Neural progenitor cell (in vitro differentiated cells): ENCODE measurements at regions not wholly inside any gene's neighbourhood (a gene's known extent, or its start where the extent isn't known, plus 50 kb on each side); places are given as distances from the start of the nearest gene placed in this dataset.

Experiments
- DNase-seq: peaks from one replicate; pipeline ENCODE4 v3.0.0-alpha.2; 2016; ENCODE audit warnings: low spot score
- H2AFZ ChIP-seq: fragments of 200-600 bp; sonication (generic); replicated peaks from 2 replicates; pipeline ENCODE4 v1.6.1; 2016; ENCODE audit warnings: antibody characterized with exemption
- H3F3A ChIP-seq: fragments of 200-600 bp; sonication (generic); 2 replicates; pipeline ENCODE4 v1.6.1; 2016; ENCODE audit warnings: antibody characterized with exemption, low read depth
- H3K27ac ChIP-seq: fragments of 200-600 bp; sonication (generic); 2 replicates; pipeline ENCODE4 v1.5.1; 2016; ENCODE audit warnings: mild to moderate bottlenecking
- H3K27me3 ChIP-seq: fragments of 200-600 bp; sonication (generic); 2 replicates; pipeline ENCODE4 v1.6.1; 2016; ENCODE audit warnings: mild to moderate bottlenecking, moderate library complexity
- H3K36me3 ChIP-seq: fragments of 200-600 bp; sonication (generic); 2 replicates; pipeline ENCODE4 v1.5.1; 2016
- H3K4me1 ChIP-seq: fragments of 200-600 bp; sonication (generic); 2 replicates; pipeline ENCODE4 v1.6.1; 2016; ENCODE audit warnings: mixed run types
- H3K4me2 ChIP-seq: fragments of 200-600 bp; sonication (generic); 2 replicates; pipeline ENCODE4 v1.6.1; 2016
- H3K4me3 ChIP-seq: fragments of 200-600 bp; sonication (generic); 2 replicates; pipeline ENCODE4 v1.5.1; 2016
- H3K79me2 ChIP-seq: fragments of 200-600 bp; sonication (generic); 2 replicates; pipeline ENCODE4 v1.6.1; 2016; ENCODE audit warnings: low read depth
- H3K9ac ChIP-seq: fragments of 200-600 bp; sonication (generic); 2 replicates; pipeline ENCODE4 v1.6.1; 2016
- H3K9me3 ChIP-seq: fragments of 200-600 bp; sonication (generic); 2 replicates; pipeline ENCODE4 v1.5.1; 2016; ENCODE audit warnings: low read depth
- H4K20me1 ChIP-seq: fragments of 200-600 bp; sonication (generic); 2 replicates; pipeline ENCODE4 v1.6.1; 2016; ENCODE audit warnings: low read depth
- H3K27ac Mint-ChIP-seq: 3 replicates; pipeline ENCODE4 v1.8.0; 2021; ENCODE audit warnings: mixed read lengths
- H3K27me3 Mint-ChIP-seq: 2 replicates; pipeline ENCODE4 v1.8.0; 2022; ENCODE audit warnings: low read depth, mild to moderate bottlenecking, inconsistent platforms, moderate library complexity, mixed read lengths; ENCODE audit not compliant: insufficient read depth
- H3K36me3 Mint-ChIP-seq: 3 replicates; pipeline ENCODE4 v1.8.0; 2021; ENCODE audit warnings: mixed read lengths
- H3K4me1 Mint-ChIP-seq: 3 replicates; pipeline ENCODE4 v1.8.0; 2021; ENCODE audit warnings: mixed read lengths
- H3K4me3 Mint-ChIP-seq: 3 replicates; pipeline ENCODE4 v1.8.0; 2021; ENCODE audit warnings: mild to moderate bottlenecking, moderate library complexity, mixed read lengths
- H3K9me3 Mint-ChIP-seq: 3 replicates; pipeline ENCODE4 v1.8.0; 2020; ENCODE audit warnings: mixed read lengths
- CTCF ChIP-seq: fragments of 200-600 bp; sonication (generic); IDR thresholded peaks from 2 replicates; pipeline ENCODE4 v1.5.1; 2017; ENCODE audit warnings: antibody characterized with exemption, mild to moderate bottlenecking
- EZH2 ChIP-seq: fragments of 200-600 bp; sonication (generic); IDR thresholded peaks from 2 replicates; pipeline ENCODE4 v1.6.1; 2017; ENCODE audit warnings: antibody characterized with exemption, mild to moderate bottlenecking, moderate library complexity
- EZH2phosphoT487 ChIP-seq: fragments of 200-600 bp; sonication (generic); IDR thresholded peaks from 2 replicates; pipeline ENCODE4 v1.6.1; 2017; ENCODE audit warnings: antibody characterized with exemption

DNA sequence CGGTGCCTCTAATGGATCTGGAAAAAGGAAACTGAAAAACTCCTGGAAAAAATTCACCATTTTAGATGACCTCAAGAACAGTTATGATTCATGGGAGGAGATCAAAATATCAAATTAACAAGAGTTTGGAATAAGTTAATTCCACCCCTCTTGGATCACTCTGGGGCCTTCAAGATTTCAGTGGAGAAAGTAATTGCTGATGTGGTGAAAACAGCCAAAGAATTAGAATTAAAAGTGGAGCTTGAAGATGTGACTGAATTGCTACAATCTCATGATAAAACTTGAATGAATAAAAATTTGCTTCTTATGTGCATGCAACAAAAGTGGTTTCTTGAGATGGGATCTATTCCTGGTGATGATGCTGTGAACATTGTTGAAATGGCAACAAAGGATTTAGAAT lies 974.4 kb upstream of the GYPC start:
- Histone ChIP-seq H3K4me1 (peaks cover 10% of the 10 kb centered on the region), H3K9me3 (no peaks in the 10 kb centered on the region), H3K9ac (no peak overlapping the region), H3K27me3 (no peaks in the 10 kb centered on the region), H3K36me3 (no peaks in the 10 kb centered on the region), H3K27ac (no peak overlapping the region), H3K4me2 (no peak overlapping the region), H4K20me1 (no peaks in the 10 kb centered on the region), H3K4me3 (no peak overlapping the region), H3K79me2 (no peaks in the 10 kb centered on the region), H3F3A (no peaks in the 10 kb centered on the region), H2AFZ (no peak overlapping the region)
- peaks cover 8% of the 10 kb centered on the region for H3K4me1 Mint-ChIP-seq
- H3K9me3 Mint-ChIP-seq, result no peaks in the 10 kb centered on the region
- H3K4me3 Mint-ChIP-seq, result no peak overlapping the region
- H3K36me3 Mint-ChIP-seq, result no peaks in the 10 kb centered on the region
- peaks cover 3% of the 10 kb centered on the region for H3K27me3 Mint-ChIP-seq
- TF ChIP-seq EZH2 (no peak), CTCF (no peak), EZH2phosphoT487 (no peak)
- DNase-seq, result no peak
- no peak overlapping the region for H3K27ac Mint-ChIP-seq

DNA sequence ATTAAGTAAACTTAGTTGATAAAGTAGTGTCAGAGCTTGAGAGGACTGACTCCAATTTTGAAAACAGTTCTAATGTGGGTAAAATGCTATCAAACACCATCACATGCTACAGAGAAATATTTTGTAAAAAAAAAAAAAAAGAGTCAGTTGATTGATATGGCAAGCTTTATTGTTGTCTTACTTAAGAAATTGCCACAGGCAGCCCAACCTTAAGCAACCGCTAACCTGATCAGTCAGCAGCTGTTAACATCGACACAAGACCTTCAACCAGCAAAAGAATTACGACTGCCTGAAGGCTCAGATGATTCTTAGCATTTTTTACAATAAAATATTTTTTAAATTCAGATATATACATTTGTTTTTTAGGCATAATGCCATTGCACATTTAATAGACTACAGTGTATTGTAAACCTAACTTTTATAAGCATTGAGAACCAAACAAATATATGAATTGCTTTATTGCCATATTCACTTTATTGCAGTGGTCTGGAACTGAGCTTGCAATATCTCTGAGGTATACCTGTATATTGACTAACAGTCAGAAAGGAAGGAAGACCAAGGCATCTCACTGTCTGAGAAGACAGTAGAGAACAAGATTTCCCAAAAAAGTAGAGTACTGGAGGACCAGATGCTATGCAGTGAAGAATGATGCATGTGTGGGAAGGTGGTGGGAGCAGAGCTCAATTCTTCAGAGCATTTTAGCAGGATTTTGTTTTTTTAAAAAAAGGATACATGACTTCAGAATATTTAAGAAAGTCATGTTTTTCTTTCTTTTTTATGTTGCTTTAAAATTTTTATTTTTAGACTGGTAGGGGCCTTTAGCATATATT lies 973.8 kb upstream of the GYPC start:
- Mint-ChIP-seq H3K27ac (no peak overlapping the region), H3K4me3 (no peak overlapping the region), H3K9me3 (no peaks in the 10 kb centered on the region), H3K36me3 (no peaks in the 10 kb centered on the region), H3K27me3 (peaks cover 3% of the 10 kb centered on the region), H3K4me1 (peaks cover 8% of the 10 kb centered on the region)
- H3K79me2 ChIP-seq, result no peaks in the 10 kb centered on the region
- no peaks in the 10 kb centered on the region for H3F3A ChIP-seq
- H3K27me3 ChIP-seq, result no peaks in the 10 kb centered on the region
- no peak for TF ChIP-seq CTCF
- no peak for TF ChIP-seq EZH2phosphoT487
- TF ChIP-seq EZH2, result no peak
- no peaks in the 10 kb centered on the region for H3K36me3 ChIP-seq
- no peak overlapping the region for H3K4me3 ChIP-seq
- H3K4me1 ChIP-seq, result peaks cover 10% of the 10 kb centered on the region
- H3K9ac ChIP-seq, result no peak overlapping the region
- H2AFZ ChIP-seq, result no peak overlapping the region
- no peak overlapping the region for H3K4me2 ChIP-seq
- H3K27ac ChIP-seq, result no peak overlapping the region
- H3K9me3 ChIP-seq, result no peaks in the 10 kb centered on the region
- DNase-seq, result no peak
- H4K20me1 ChIP-seq, result no peaks in the 10 kb centered on the region

DNA sequence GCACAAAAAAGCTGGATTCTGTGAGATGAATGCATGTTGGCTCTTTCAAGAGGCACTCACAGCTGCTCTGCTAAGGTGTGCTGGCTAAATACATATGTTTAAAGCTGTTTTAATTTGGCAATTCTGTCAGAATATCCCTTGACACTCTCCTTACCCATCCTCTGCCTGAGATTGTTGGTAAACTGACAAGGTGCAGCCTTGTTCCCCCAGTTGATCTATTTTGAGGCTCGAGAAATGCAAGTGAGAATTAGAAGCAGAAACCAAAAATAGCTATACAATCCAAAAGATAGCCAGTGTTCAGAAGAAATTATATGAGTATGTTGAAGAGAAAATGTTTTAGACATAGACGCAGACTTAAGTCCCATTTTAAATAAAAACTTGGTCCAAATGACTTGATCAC lies 971.7 kb upstream of the GYPC start:
- H3K4me3 ChIP-seq, result no peak overlapping the region
- H3K36me3 Mint-ChIP-seq, result no peaks in the 10 kb centered on the region
- H3K27ac Mint-ChIP-seq, result no peak overlapping the region
- H3K9ac ChIP-seq, result no peak overlapping the region
- no peaks in the 10 kb centered on the region for H3K79me2 ChIP-seq
- H3F3A ChIP-seq, result no peaks in the 10 kb centered on the region
- peaks cover 8% of the 10 kb centered on the region for H3K4me1 Mint-ChIP-seq
- no peak overlapping the region for H3K4me2 ChIP-seq
- no peak for TF ChIP-seq EZH2phosphoT487
- TF ChIP-seq CTCF, result no peak
- TF ChIP-seq EZH2, result no peak
- no peaks in the 10 kb centered on the region for H3K9me3 ChIP-seq
- no peak overlapping the region for H2AFZ ChIP-seq
- DNase-seq, result no peak
- H3K27me3 ChIP-seq, result no peaks in the 10 kb centered on the region
- H3K36me3 ChIP-seq, result no peaks in the 10 kb centered on the region
- no peak overlapping the region for H3K4me3 Mint-ChIP-seq
- peaks cover 3% of the 10 kb centered on the region for H3K27me3 Mint-ChIP-seq
- peaks cover 10% of the 10 kb centered on the region for H3K4me1 ChIP-seq
- no peaks in the 10 kb centered on the region for H4K20me1 ChIP-seq
- no peaks in the 10 kb centered on the region for H3K9me3 Mint-ChIP-seq
- H3K27ac ChIP-seq, result no peak overlapping the region
